GM19023 (cell line): ENCODE measurements at regions not wholly inside any gene's neighbourhood (a gene's known extent, or its start where the extent isn't known, plus 50 kb on each side); places are given as distances from the start of the nearest gene placed in this dataset.

ENCODE experiments used
- ATAC-seq: cut with Tn5 transposase; IDR thresholded peaks from one replicate; pipeline ENCODE4 v1.9.1; 2021; ENCODE audit warnings: mild to moderate bottlenecking, moderate library complexity; ENCODE audit not compliant: unreplicated experiment

DNA sequence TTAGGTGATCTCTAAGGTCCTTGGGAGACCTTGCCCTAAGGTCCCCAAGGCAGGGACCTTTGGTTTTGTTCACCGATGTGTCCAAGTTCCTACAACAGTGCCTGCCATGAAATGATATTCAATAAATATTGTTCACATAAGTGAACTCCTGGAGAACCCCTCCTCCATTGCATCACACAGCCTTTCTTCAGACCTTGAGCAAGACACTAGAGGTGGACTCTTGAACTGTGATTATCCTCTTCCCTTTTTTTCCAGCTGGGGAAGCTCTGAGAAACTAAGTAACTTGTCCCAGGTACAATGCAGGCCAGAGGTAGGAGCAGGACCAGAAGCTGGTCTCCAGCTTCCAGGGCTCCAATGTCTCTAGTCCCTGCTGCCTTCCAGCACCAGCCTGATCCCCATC lies 76.6 kb upstream of the LMO1 start:
- no peak for ATAC-seq

DNA sequence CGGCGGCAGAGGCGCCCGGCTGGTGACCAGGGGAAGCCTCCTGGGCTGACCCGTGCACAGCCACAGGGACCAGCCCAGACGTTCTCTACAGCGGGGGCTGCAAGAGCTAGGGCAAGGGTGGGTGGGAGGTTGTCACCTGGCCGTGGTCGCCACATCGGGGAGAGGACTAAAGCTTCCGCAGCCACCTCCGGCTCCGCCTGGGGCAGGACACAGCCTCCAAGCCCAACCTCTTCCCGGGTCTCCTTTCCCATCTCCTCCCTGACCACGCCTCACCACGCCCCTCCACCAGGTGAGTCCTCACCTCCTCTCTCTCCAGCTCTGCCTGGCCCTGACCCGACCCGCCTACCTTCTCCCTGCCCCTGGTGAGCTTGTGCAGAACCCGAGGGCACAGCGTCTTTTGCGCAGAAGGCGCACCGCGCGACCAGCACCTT lies 75.9 kb upstream of the LMO1 start:
- no peak for ATAC-seq

DNA sequence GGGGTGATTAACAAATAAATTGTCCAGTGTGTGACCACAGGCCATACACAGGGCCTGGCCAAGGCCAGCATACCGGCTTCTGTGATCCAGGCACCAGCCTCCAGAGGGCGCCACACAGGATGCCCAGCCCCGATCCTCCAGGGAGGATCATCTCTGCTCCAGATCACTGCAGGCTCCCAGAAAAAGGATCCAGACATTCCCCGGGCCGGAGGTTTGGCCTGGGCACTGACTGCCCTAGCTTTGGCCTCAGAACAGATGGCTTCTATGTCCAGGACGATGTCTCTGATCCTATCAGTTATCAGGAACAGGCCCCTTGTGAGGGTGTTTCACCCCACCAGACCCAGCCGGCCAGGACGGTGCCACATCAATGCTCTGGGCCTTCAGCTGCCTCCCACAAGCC lies 74.5 kb upstream of the LMO1 start:
- no peak for ATAC-seq

DNA sequence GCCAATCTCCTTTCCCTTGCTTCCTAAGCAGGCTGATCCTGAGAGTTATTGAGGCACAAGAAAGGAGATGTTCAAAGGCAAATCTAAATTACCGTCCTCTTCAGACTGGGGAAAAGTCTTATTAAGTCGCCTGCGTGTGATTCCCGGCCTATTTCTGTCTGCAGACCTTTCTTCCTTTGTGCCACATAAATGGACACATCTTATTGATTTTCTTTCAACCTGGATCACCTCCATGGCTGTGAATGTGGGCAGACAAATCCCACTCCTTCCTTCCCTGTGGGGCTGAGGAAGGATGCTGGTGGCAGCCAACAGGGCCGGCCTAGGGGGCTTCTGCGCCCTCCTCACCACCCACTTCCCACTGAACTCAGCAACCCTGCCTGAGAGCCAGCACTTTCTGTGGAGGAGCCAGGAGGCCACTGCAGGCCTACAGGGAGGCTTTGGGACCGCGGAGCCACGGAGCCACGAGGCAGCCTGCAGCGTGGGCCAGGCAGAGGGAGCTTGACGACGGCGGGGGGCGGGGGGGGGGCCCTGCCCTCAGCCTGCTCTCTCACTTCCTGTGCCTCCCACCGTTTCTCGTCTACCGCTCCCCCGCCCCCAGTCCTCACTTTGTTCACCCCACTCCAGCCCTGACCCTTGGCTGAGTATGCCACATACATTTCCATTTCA lies 73.6 kb upstream of the LMO1 start:
- ATAC-seq, result no peak

DNA sequence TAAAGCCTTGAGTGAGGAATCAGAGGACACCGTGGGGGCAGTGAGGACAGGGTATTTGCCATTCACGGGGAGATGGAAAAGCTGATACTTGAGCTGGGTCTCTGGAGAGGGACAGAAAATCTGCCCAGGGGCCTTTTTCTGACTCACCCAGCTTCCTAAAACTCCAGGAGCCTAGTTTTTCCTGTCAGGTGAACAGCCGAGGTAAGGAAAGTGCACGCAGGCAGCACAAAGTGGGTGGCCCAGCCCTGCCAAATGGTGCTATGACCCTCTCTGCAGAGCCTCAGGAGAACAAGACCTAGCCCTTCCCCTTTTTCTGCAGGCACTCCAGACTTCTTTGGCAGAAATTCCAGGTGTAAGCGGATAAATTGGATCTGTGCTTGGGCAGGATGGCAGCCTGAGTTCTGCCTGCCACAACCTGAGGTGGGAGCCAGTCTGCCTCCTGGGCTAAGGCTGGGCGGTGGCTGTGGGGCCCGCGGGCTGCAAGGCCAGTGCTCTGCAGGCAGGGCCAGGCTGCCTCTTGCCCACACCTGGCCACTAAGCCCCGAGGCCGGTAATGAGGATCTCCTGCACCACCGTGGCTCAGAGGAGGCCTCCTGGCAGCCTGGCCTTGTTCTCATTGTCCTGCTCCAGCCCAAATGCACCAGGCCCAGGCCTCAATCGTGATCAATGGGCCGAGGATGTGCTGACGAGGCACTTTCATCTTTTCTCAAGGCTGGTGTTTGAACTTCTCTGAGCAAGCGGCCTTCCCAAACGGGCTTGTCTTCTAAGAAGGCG lies 72.9 kb upstream of the LMO1 start:
- no peak for ATAC-seq

DNA sequence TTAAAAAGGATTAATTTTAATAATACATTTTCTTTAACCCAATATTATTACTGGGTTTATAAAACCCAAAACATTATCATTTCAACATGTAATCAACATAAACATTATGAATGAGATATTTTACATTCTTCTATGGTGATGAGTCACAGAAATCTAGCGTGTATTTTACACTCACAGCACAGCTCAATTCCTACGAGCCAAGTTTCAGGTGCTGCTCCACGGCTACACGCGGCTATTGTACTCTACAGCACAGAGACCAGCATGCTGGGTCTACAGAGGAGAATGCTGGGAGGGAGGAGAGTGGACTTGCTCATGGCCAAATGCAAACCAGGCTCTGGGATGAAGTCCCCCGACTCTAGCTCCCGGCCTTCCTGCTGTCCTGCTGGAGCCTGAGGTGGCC lies 72.0 kb upstream of the LMO1 start:
- no peak for ATAC-seq

DNA sequence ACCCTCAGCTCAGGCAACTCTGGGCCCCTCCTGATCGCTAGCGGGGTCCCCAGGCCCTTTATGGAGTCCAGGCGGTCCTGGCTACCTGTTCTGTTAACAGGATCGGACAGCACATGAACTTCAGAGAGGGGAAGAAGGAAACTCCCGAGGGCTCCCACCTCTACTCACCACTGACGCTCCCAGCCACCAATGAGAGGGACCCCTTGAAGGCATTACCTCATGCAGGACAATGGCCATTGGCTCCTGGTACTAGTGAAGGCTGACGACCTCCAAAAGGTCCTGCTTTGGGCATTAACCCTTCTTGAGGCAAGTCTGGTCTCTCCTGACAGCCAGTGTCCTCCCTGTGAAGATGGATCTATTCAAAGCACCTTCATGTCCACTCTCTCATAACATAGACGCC lies 71.5 kb upstream of the LMO1 start:
- no peak for ATAC-seq

DNA sequence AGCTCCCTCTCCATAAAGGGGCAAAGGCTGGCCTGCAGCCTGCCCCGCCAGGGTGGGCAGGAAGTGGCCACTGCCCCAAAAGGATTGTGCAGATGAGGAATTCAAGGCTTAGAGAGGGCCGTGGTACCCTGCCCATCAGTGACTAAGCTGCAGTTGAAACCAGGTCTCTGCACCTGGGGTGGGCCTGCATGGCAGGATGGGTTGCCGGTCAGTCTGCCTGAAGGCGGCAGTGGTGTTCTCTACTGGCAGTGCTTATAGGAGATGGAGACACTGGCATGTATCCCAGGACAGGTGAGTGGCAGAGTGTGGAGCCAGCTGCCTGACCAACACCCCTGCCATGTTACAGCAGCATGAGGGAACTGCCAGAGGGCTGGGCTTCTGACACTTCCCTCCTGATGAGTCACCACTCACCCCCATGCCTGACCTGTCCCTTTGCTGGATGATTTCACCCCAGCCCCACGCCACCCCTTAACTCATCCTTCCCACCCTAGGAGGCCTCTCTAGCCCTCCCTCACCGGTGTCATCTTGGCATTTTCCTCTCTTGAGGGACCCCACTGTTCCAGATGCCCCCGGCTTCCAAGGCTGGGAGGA lies 70.2 kb upstream of the LMO1 start:
- ATAC-seq, result no peak

DNA sequence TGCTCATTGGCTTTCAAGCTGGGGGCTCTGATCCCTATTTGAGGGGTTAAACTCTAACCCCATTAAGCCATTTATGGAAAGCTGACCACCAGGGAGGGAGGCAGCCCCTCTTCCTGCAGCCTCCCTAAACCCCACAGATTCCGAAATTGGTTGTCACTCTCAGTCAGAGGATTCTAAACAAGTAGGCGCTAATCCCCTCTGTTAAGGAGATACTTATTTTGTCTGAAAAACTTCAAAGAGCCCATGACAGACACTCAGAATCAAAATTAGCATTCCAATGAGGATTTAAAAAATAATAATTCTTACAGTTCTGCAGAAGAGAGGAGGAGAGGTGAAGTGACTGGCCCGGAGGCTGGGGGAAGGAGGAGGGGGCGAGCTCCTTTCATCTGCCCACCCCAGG lies 69.7 kb upstream of the LMO1 start:
- ATAC-seq, result no peak

DNA sequence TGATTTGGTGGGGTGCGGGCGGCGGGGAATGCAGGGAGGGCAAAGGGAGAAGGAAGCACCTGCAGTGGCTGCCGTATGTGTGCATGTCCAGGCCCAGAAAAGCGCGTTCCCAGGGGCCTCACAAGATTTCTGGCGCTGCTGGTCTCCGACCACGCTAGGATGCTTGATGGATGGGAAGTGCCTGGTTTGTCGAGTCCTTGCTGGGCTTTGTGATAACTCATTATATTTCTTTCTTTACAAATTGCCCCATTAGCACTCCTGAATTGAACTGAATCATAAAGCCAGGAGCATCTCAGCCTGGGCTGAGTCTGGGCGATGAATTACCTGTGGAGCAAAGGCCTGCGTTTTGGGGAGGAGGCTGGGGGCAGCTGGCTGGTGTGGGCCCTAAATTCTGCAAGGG lies 69.2 kb upstream of the LMO1 start:
- ATAC-seq, result no peak

DNA sequence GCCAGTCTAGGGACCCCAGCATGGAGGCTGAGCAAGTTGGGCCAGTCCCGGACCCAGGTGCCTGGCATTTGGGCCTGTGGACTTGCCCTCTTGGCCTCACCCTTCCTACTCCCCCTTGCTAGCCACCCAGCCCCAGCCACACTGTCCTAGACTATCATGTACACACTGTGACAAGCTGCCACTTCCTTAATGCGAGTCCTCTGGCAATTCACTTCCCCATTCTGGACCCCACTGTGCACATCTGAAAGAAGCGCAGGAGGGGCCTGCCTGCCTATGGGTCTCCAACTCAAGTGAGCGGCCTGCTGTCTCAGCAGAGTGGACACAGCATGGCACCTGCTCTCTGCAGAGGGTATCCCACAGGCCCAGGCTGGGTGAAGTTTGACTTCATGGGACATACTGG lies 68.5 kb upstream of the LMO1 start:
- ATAC-seq, result no peak

DNA sequence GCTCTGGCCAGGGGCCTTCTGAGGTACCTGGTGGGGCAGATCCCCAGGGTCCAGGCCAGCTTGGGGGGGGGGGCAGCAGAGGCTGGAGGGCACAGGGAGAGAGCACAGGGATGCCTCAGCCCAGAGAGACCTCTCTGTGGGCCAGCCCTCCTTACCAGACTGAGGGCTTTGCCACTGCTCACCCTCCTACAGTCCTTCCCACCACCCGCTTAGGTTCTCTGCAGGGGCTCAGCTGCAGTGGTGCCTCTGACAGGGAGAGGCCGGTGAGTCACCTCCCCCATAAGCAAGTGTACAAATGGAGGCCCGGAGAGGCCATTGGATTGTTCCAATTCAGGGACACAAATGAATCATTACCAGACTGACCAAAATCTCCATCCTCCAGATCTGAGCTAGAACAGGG lies 68.1 kb upstream of the LMO1 start:
- ATAC-seq, result no peak

DNA sequence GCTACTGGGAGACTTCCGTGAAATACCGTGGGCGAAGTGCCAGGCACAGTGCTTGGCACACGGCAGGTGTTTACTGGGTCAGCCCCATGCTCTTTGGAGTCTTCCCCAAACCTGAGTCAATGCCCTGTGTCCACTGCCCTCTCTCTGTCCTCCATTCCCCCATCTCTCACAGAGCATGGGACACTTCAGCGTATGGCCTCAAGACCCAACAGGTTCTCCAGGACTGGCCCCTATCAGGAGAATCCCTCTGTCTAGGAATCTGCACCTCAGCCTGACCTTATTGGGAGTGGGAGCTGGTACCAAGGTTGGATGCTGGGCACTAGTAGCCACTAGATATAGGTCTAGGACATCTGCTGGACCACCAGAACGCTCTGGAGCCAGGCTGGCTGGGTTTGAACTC lies 67.2 kb upstream of the LMO1 start:
- no peak for ATAC-seq

DNA sequence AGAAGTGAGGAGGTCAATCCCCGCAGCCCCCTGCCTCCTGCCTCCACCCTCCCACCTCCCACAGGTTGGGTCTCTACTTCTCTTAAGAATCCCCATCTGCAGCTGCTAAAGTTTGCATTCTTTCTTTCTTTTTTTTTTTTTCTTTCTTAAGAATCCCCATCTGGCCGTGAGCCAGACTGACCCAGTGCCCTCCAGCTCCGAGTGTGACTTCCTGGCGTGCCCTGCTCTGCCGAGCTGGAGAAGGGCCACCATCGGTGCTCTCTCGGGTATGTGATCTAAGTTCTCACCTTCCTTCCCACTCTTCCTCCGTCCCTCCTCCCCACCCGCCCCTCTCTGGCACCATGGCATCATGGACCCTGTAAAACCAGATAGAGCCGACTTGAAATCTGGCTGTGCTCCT lies 66.7 kb upstream of the LMO1 start:
- ATAC-seq, result no peak

DNA sequence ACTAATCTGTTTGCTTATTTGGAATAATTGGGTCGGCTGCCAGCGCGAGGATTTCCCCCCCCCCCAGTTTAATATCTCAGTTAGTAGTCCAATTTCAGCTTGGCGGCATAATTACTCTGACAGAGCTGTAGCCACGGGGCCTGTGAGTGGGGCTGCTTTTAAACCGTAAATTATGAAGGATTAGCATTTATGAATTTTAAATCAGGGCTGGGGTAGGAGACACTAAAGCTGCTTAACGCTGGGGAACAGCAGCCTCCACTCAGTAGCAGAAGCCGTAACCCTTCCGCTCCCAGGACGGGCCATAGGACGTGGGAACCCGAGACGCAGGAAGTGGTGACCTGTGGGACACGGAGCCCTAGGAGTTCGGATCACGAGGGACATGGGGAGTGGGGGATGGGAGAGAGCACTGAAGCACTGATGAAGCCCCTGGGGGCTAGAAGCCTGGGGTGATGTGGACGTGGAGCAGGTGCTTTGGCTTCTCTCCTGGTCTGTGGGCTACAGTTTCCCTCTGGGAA lies 66.2 kb upstream of the LMO1 start:
- no peak for ATAC-seq

DNA sequence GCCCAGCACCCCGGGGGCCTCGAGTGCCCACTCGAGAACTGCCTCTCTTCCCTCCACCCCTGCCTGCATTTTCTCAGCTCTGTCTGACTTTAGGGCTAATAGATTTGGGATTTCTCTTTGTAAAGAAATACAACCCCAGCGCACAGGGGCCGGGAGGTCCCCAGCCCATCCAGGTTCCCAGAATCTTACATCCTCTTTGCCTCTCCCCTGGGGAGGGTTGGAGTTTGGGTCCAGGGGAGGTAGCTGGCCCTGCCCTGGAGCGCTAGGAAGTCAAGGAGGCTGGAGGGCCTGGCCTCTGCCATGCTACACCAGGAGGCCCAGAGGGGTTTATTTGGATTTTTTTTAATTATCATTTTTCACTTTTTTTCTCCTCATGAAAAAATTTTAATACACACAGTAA lies 65.7 kb upstream of the LMO1 start:
- no peak for ATAC-seq

DNA sequence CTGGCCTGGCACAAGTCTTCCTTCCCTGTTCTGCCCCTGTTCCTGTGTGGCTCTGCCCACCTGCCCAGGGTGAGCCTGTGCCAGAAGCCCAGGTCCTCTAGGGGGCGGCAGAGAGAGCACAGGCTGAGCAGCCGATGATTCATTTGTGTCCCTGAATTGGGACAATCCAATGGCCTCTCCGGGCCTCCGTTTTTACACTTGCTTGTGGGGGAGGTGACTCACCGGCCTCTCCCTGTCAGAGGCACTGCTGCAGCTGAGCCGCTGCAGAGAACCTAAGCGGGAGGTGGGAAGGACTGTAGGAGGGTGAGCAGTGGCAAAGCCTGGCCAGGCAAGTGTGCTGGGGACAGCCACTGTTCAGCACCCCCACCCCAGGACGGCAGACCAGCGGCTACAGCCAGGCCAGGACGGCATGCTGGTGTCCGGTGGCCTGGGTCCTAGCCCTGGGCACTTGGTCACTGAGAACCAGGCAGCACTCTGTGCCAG lies 65.2 kb upstream of the LMO1 start:
- peak; percentile 58 for ATAC-seq

DNA sequence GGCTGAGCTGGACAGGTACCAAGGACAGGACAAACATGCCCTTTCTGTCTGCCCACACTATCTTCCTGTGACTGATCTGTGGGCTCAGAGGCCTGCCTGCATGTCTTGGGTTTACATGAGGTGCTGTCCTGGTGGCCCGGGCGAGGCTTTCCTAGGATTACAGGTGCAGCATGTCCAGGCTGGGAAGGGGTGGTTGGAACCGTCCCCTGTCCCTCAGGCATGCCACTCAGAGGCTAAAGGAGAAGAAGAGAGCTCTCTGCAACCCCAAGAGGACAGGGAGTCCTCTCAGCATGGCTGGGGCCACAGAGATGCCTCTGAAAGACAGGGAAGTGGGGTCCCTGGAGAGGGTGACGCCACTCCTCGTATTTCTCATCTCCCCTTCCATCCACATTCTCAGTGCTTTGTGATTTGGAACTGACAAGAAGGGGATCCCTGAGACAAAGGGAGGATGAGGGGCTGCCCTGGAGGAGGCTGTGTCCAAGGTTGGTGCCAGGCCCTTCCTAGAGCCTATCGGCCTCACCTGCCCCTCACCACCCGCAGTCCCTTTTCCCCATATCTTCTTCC lies 64.6 kb upstream of the LMO1 start:
- peak; percentile 2 for ATAC-seq

DNA sequence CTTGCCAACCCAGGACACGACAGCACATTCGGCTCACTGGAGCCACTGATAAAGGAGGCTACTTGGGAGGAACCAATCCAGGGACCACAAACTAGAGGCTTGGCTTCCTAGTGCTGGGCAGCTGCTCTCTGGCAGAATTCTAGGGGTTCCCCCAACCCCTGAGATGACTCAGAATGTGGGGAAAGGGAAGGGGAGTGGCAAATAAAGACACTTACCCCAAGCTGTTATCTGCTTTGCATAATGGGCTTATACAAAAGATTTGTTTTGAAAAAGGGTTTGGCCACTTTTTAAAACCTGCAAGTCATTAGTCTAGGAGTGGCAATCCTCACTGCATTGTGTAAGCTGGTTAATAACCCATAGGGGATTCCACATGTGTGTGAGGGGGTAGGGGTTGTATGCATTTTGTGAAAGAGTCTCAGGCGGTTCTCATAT lies 64.1 kb upstream of the LMO1 start:
- peak; percentile 77 for ATAC-seq

DNA sequence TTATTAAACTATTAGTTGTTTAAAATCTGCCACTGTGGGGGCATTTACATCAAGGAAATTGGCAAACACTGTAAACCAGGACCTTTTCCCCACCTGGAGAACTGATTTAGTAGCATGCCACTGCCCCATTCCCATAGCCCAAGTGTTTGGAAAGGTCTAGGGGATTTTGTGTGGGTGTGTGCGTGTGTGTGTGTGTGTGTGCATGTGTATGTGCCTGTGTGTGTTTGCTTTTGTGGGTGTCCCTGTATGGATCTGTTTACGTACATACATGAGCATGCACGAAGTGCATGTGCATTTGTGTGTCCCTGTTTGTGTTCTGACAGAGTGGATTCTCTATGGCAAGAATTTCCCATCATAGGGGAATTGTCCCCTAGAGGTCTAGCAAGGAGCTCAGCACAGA lies 62.7 kb upstream of the LMO1 start:
- no peak for ATAC-seq

DNA sequence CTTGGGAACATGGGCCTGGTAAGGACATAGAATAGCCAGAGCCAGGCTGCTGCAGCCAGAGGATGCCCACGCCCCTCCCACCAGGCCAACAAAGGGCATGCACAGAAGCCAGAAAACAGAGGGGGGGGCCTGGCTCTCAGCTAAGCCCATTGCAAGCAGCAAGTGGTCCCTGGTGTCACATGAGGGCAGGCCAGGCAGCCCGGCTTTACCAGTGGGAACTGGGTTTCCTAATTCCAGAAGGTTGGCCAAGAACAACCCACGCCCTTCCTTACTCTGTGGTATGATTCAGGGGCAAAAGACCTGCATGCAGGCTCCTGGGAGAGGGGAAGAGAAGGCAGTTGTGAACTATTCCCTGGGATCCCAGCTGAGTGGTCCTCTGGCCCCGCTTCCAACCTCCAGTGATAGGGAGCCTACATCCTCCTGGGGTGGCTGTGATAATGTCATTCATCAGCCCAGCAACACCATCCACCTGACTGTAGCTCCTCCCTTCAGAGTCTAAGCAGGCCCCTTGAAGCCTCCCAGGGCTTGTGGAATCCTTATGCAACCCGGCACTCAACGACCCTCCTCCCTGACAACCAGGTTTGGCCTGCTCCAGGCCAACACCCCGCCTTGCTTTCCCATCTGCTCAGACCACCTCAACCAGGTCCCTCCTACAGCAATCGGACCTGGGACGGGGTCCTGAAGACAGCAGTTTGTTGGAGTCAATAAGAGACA lies 62.1 kb upstream of the LMO1 start:
- no peak for ATAC-seq
